ENCODE measurements at regions not wholly inside any gene's neighbourhood (a gene's known extent, or its start where the extent isn't known, plus 50 kb on each side); places are given as distances from the start of the nearest gene placed in this dataset.

DNA sequence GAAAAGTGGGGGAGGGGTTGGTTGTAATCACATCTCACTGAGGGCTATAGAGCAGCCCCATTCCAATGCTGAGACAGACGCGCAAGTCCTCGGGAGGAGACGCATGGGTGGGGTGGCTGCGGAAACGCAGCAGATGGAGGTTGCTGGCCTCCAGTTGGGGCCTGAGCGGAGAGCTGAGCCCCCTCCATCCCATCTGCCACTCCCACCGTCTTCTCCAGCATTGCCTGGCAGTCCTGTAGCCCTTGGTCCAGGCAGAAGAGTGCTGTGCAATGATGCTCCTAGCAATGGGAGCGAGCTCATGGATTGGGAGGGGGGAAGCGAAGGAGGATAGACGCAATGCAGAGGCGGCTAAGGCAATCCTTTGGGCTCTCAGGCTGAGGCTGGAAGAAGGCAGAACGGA, 79.4 kb upstream of the GLRA1 start:
- intact Hi-C loops (cut with DNase I): no loop called here
- no peaks in the 10 kb centered on the region for H3K4me1 ChIP-seq
- peaks cover 0 to 11% of the 10 kb centered on the region in 2 donors for H3K9me3 ChIP-seq
- no peaks in the 10 kb centered on the region for H3K27me3 ChIP-seq
- TF ChIP-seq, protein P1, sequence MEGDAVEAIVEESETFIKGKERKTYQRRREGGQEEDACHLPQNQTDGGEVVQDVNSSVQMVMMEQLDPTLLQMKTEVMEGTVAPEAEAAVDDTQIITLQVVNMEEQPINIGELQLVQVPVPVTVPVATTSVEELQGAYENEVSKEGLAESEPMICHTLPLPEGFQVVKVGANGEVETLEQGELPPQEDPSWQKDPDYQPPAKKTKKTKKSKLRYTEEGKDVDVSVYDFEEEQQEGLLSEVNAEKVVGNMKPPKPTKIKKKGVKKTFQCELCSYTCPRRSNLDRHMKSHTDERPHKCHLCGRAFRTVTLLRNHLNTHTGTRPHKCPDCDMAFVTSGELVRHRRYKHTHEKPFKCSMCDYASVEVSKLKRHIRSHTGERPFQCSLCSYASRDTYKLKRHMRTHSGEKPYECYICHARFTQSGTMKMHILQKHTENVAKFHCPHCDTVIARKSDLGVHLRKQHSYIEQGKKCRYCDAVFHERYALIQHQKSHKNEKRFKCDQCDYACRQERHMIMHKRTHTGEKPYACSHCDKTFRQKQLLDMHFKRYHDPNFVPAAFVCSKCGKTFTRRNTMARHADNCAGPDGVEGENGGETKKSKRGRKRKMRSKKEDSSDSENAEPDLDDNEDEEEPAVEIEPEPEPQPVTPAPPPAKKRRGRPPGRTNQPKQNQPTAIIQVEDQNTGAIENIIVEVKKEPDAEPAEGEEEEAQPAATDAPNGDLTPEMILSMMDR (IDR thresholded peaks at IDR 0.05): no peak
- DNase-seq (ENCODE audit: low spot score in 2 of 2): no peak
- no peaks in the 10 kb centered on the region for H3K36me3 ChIP-seq
- no peak overlapping the region for H3K27ac ChIP-seq
- H3K4me3 ChIP-seq: no peak overlapping the region
